CD4-positive, alpha-beta T cell treated with Interleukin-10 for 1 hour (primary cell): ENCODE measurements at regions not wholly inside any gene's neighbourhood (a gene's known extent, or its start where the extent isn't known, plus 50 kb on each side); places are given as distances from the start of the nearest gene placed in this dataset.

Experiments used
- DNase-seq: peaks from one replicate; pipeline ENCODE4 v3.0.0-alpha.2; 2020

DNA sequence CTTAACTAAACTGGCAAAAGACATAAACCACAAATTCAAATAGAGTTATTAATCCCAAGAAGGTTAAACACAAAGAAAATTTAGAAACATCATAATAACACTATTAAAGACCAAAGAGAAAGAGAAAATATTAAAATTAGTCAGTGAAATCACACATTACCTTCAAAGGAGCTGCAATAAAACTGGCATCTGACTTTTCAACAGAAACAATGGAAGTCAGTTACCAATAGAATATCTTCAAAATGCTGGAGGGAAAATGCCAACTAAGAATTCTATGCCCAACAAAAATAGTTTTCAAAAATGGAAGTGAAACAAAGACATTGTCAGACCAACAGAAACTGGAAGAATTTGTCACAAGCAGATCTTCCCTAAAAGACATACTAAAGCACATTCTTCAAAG, 68.7 kb upstream of the RNF7 start:
- no peak for DNase-seq

DNA sequence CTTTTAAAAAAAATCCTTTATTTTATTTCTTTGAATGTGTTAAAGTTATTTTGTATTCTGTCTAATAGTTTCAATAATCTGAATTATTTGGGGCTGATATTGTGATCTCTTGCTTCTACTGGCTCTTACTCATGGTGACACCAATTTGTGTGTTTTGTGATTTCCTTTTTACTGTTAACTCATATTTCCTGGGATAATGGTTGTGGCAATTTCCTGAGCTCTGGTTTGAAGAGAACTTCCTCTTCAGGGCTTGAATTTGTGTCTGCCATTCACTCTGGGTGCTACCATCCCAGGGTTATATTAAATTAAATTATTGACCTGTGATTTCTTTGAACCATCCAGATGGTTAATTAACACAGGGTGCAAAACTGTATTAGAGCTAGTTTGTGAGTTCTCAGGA, 60.4 kb upstream of the RNF7 start:
- no peak for DNase-seq

DNA sequence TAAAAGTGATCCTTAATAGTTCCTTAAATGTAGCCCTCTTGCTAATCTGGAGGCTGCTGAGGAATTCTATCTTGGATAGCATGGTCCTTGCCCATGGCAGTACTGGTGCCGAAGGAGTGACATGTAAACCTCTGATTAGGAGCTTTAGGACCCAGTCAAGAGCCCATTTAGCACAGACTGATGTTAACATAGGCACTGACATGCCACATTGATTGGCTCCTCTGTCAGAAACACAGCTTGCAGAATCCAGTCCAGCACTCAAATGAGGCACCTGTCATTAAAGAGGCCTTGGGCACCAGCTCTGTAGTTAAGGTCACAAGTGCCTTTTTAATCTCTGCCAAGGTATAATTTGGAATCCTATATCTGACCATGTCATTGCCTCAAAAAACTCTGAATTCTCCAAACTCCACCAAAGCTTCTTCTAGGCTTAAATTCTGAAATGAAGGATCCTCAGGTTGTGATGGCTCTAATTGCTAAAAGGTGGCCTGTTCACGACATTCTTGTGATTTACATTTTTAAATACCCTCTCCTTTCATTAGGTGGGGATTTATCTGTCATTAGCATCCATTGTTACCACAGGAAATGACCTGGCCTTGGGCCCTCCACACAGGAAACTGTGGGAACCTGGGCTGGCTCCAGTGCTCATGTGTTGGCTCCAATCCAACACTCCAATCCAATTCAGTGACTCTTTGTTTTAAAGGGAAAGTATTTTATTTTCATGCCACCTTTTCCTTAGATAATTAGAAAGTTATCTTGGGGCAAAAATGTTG, 57.3 kb upstream of the RNF7 start:
- no peak for DNase-seq

DNA sequence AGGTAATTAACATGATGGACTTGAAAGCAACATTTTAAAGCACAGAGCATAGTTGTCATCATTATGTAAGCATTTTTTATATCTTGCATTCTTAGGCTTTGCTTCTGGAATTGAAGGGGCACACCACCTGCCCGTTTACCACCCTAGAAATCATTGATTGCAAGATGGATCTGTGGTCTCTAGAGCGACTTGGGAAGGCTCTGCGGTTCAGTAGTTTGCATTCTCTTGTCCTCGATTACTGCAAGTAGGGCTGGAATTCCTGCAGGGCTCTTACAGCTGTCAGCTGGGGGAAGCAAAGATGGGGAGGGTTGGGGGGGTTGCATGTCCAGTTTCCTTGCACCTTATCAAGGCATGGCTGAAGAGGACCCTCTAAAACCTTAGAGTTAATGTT, 56.7 kb upstream of the RNF7 start:
- DNase-seq = no peak

DNA sequence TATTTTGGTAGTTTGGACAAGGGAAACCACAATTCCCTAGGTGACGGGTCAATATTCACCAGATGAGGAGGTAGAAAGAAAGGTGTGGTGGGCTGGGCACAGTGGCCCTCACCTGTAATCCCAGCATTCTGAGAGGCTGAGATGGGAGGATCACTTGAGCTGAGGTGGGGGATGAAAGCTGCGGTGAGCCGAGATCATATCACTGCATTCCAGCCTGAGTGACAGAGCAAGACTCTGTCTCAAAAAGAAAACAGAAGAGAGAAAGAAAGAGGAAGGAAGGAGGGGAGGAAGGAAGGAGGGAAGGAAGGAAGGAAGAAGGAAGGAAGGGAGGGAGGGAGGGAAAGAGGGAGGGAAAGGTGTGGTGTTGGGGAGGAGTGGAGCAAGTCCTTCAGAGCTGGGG, 56.1 kb upstream of the RNF7 start:
- no peak for DNase-seq

DNA sequence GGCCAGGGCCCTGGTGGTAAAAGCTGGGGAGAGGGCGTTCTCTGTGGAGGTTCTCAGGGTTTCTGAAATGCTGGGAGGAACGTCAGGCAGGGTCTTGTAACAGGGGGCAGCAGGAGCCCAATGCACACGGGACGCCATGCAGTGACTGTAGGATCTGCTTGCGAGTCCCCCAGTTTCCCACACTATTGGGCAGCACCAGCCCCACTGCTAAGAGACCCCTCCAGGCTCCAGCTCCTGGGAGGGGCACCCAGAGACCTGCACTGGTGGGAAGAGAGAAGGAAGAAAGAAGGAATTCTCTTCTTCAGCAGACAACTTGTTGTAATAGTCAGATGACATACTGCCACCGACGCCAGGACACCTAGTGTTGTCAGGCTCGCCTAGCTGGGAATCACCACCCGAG, 55.2 kb upstream of the RNF7 start:
- DNase-seq = no peak

DNA sequence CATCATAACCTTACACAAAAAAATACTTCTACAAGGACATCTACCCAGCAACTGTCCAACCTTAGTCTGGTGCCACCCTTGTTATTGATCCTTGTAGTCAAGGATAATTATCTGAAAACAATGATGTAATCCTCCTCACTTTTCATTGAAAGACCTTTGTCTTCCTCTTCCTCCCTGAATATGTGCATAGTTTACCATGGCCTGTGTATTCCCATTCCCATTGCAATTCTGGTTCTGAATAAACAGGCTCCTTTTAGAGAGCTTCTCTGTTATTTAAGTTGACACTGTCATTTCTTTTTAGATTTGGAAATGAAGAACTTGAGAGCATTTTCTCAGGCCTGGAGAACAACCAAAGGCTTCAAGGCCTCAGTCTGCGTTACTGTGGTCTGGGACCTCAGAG, 53.3 kb upstream of the RNF7 start:
- no peak for DNase-seq

DNA sequence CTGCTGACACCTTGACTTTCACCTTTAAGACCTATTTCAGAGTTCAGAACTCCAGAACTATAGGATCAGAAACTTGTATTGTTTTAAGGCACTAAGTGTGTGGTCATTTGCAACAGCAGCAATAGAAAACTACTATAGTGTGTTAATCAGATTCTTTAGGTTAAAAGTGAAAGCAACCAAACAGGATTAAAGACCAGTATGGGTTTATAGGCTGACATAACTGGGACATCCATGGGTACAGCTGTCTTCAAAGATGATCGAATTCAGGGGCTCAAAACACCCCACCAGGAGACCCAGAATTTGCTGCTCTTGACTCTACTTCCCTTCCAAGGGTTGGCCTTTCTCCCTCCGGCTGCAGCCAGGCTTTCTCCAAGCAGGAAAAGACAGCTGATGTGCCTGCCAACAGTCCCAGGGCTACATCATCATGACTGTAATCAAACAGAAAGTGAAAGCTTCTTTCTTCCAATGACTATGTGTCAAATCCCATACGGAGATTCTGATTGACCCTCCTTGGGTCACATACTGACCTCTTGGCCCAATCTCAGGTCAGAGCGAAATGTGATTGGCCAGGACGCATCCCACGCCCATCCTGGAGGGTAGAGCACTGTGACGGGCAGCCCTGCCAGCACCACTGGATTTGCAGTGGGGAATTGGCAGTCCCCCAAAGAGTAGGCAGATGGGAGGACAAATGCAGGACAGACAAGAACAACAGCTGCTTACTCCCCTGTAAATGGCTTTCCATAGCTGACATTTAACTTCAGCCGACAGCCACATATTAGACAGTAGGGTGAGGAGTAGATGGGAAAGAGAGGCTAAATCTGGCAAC, 51.4 kb upstream of the RNF7 start:
- peak; percentile 12 for DNase-seq
